IMR-90 (cell line): ENCODE measurements at regions not wholly inside any gene's neighbourhood (a gene's known extent, or its start where the extent isn't known, plus 50 kb on each side); places are given as distances from the start of the nearest gene placed in this dataset.

Experiments used
- ATAC-seq: fragments of 200-7000 bp; cut with Tn5 transposase; 2 replicates; pipeline ENCODE4 v1.9.1; 2020; ENCODE audit warnings: low read depth, mild to moderate bottlenecking, moderate library complexity
- BruUV-seq: library from RNA; stranded (reverse); fragments of 400-500 nt; replicated peaks from 2 replicates; lab custom pipeline; 2021; lab: Mats Ljungman, UMichigan
- CTCF ChIA-PET: fragments of 300-600 bp; formaldehyde crosslinking; extraction: SDS; loops from one replicate; lab custom pipeline; 2021; ENCODE audit warnings: antibody characterized with exemption; lab: Yijun Ruan, JAX
- POLR2A ChIA-PET: fragments of 300-600 bp; sonication (Branson Sonifier 250); formaldehyde crosslinking; loops from one replicate; lab custom pipeline; 2022; ENCODE audit warnings: antibody characterized with exemption; ENCODE audit not compliant: unreplicated experiment; lab: Charles Lee
- DNase-seq: peaks from one replicate; pipeline ENCODE4 v3.0.0; 2013
- H2AFZ ChIP-seq: replicated peaks from 2 replicates; pipeline ENCODE3; 2013; ENCODE audit warnings: low read length, mild to moderate bottlenecking; ENCODE audit not compliant: poor library complexity
- H2AK5ac ChIP-seq: 2 replicates; pipeline ENCODE4 v1.6.1; 2013; ENCODE audit warnings: low read depth, low read length, inconsistent platforms
- H2AK9ac ChIP-seq: replicated peaks from 2 replicates; pipeline ENCODE3; 2013; ENCODE audit warnings: mild to moderate bottlenecking, low read depth, low read length, moderate library complexity; ENCODE audit not compliant: poor library complexity
- H2BK120ac ChIP-seq: 2 replicates; pipeline ENCODE4 v1.6.1; 2013; ENCODE audit warnings: low read depth, low read length, inconsistent platforms
- H2BK15ac ChIP-seq: 3 replicates; pipeline ENCODE4 v1.6.1; 2013; ENCODE audit warnings: low read depth, low read length, inconsistent platforms
- H2BK20ac ChIP-seq: 2 replicates; pipeline ENCODE4 v1.6.1; 2013; ENCODE audit warnings: low read depth, mild to moderate bottlenecking, inconsistent platforms, low read length, moderate library complexity
- H2BK5ac ChIP-seq: 2 replicates; pipeline ENCODE4 v1.6.1; 2013; ENCODE audit warnings: mild to moderate bottlenecking, low read depth, low read length, inconsistent platforms; ENCODE audit not compliant: poor library complexity, severe bottlenecking
- H3K14ac ChIP-seq: replicated peaks from 2 replicates; pipeline ENCODE4 v1.6.1; 2013; ENCODE audit warnings: low read depth, low read length, inconsistent platforms
- H3K18ac ChIP-seq: 2 replicates; pipeline ENCODE4 v1.6.1; 2013; ENCODE audit warnings: low read depth, low read length, control low read depth
- H3K23ac ChIP-seq: 2 replicates; pipeline ENCODE4 v1.6.1; 2013; ENCODE audit warnings: low read depth, low read length, inconsistent platforms
- H3K27ac ChIP-seq: 2 replicates; pipeline ENCODE4 v1.5.1; 2013; ENCODE audit warnings: mild to moderate bottlenecking, control low read depth, low read length; ENCODE audit not compliant: insufficient read depth
- H3K27me3 ChIP-seq: 2 replicates; pipeline ENCODE4 v1.6.1; 2013; ENCODE audit warnings: low read length; ENCODE audit not compliant: control insufficient read depth, insufficient read depth
- H3K36me3 ChIP-seq: 2 replicates; pipeline ENCODE4 v1.6.1; 2013; ENCODE audit warnings: low read length, mixed read lengths; ENCODE audit not compliant: control insufficient read depth, insufficient read depth
- H3K4ac ChIP-seq: 2 replicates; pipeline ENCODE4 v1.6.1; 2013; ENCODE audit warnings: low read depth, low read length, inconsistent platforms
- H3K4me1 ChIP-seq: 2 replicates; pipeline ENCODE4 v1.6.1; 2013; ENCODE audit warnings: low read length, mixed read lengths; ENCODE audit not compliant: control insufficient read depth, insufficient read depth
- H3K4me2 ChIP-seq: 2 replicates; pipeline ENCODE4 v1.6.1; 2013; ENCODE audit warnings: low read depth, mild to moderate bottlenecking, control low read depth, low read length, moderate library complexity
- H3K4me3 ChIP-seq: 2 replicates; pipeline ENCODE4 v1.5.1; 2013; ENCODE audit warnings: low read depth, mild to moderate bottlenecking, control low read depth, low read length, moderate library complexity; ENCODE audit not compliant: insufficient read depth
- H3K56ac ChIP-seq: 2 replicates; pipeline ENCODE4 v1.6.1; 2013; ENCODE audit warnings: low read length, inconsistent platforms; ENCODE audit not compliant: insufficient read depth; ENCODE audit errors: extremely low read depth
- H3K79me1 ChIP-seq, 2 experiments: 2 replicates each; pipeline ENCODE4 v1.6.1; 2013; ENCODE audit warnings: low read length in 2 of 2, inconsistent platforms in 1 of 2, low read depth in 1 of 2
- H3K9ac ChIP-seq: 2 replicates; pipeline ENCODE4 v1.6.1; 2013; ENCODE audit warnings: low read depth, low read length, control low read depth
- H3K9me1 ChIP-seq: 2 replicates; pipeline ENCODE4 v1.6.1; 2013; ENCODE audit warnings: low read length, inconsistent platforms; ENCODE audit not compliant: insufficient read depth
- H3K9me3 ChIP-seq: 2 replicates; pipeline ENCODE4 v1.6.1; 2013; ENCODE audit warnings: low read length; ENCODE audit not compliant: control insufficient read depth, insufficient read depth
- H4K20me1 ChIP-seq: 2 replicates; pipeline ENCODE4 v1.6.1; 2013; ENCODE audit warnings: low read length, inconsistent platforms; ENCODE audit not compliant: insufficient read depth
- H4K5ac ChIP-seq: 2 replicates; pipeline ENCODE4 v1.6.1; 2013; ENCODE audit warnings: mild to moderate bottlenecking, low read depth, low read length, control low read depth
- H4K8ac ChIP-seq, 2 experiments: 2 replicates each; pipeline ENCODE4 v1.6.1; 2013; ENCODE audit warnings: low read depth in 2 of 2, low read length in 2 of 2, control low read depth in 1 of 2, inconsistent platforms in 1 of 2
- H4K91ac ChIP-seq: 2 replicates; pipeline ENCODE4 v1.6.1; 2013; ENCODE audit warnings: low read depth, low read length, inconsistent platforms; ENCODE audit not compliant: insufficient read depth
- CEBPB ChIP-seq: IDR thresholded peaks from 2 replicates; pipeline ENCODE4 v1.6.1; 2012; ENCODE audit warnings: low read depth, low read length, improper control_type of control experiment
- CHD1 ChIP-seq: IDR thresholded peaks from 2 replicates; pipeline ENCODE4 v1.6.1; 2012; ENCODE audit warnings: low read depth, low read length, improper control_type of control experiment
- FOS ChIP-seq: fragments of 150-350 bp; IDR thresholded peaks from 2 replicates; pipeline ENCODE4 v1.6.1; 2016; ENCODE audit warnings: low read depth, low read length
- MAZ ChIP-seq: IDR thresholded peaks from 2 replicates; pipeline ENCODE4 v1.6.1; 2012; ENCODE audit warnings: low read depth, mild to moderate bottlenecking, low read length, improper control_type of control experiment, moderate library complexity, borderline replicate concordance
- NFE2L2 ChIP-seq: fragments of 150-350 bp; IDR thresholded peaks from 2 replicates; pipeline ENCODE4 v1.6.1; 2016; ENCODE audit warnings: low read depth, mild to moderate bottlenecking, low read length
- POLR2A ChIP-seq: IDR thresholded peaks from 2 replicates; pipeline ENCODE4 v1.6.1; 2012; ENCODE audit warnings: mild to moderate bottlenecking, low read depth, low read length
- RAD21 ChIP-seq: IDR thresholded peaks from 2 replicates; pipeline ENCODE4 v1.6.1; 2012; ENCODE audit warnings: low read length, improper control_type of control experiment
- RFX5 ChIP-seq: IDR thresholded peaks from 2 replicates; pipeline ENCODE4 v1.8.0; 2012; ENCODE audit warnings: low read depth, mild to moderate bottlenecking, low read length, moderate library complexity
- SMC3 ChIP-seq: fragments of 150-350 bp; IDR thresholded peaks from 2 replicates; pipeline ENCODE4 v1.6.1; 2016; ENCODE audit warnings: low read depth, mild to moderate bottlenecking, antibody characterized with exemption, low read length, moderate library complexity
- WGBS, 2 experiments: methylation state at CpG; one replicate each; pipeline versions ENCODE4 v1.1.5 to v1.1.7; 2013; ENCODE audit warnings: missing lambda C conversion rate in 2 of 2; ENCODE audit not compliant: insufficient read length in 1 of 2; ENCODE audit errors: extremely low coverage in 2 of 2; 5-methylcytosine and 5-hydroxymethylcytosine counted together
- dilution Hi-C: fragments of 300-500 bp; cut with HindIII; formaldehyde crosslinking; loops from one replicate; pipeline ENCODE4 v1.14.3; 2018; ENCODE audit warnings: low sequenced_read_pairs; ENCODE audit not compliant: unreplicated experiment
- in situ Hi-C: fragments of 300-500 bp; cut with MboI; formaldehyde crosslinking; loops from 3 replicates; pipeline ENCODE4 v1.14.3; 2019; ENCODE audit warnings: low sequenced_read_pairs, inconsistent platforms, mixed read lengths
- intact Hi-C: fragments of 100-400 bp; cut with micrococcal nuclease; formaldehyde crosslinking; loops from 2 replicates; pipeline ENCODE4 v1.10.0; 2022
- TF ChIP-seq, protein P1 (sequence below): fragments of 150-350 bp; IDR thresholded peaks from 2 replicates; pipeline ENCODE4 v1.6.1; 2016; ENCODE audit warnings: low read depth, mild to moderate bottlenecking, low read length, moderate library complexity, borderline replicate concordance

GRCh38 chr18:5673616-5674015, 129.8 kb upstream of the EPB41L3 start:
- no peaks in the 10 kb centered on the region for H3K36me3 ChIP-seq
- no peak for TF ChIP-seq RFX5
- no peak for TF ChIP-seq RAD21
- no peak for TF ChIP-seq POLR2A
- no peak for TF ChIP-seq SMC3
- TF ChIP-seq FOS, result no peak
- TF ChIP-seq MAZ, result no peak
- TF ChIP-seq NFE2L2, result no peak
- TF ChIP-seq CHD1, result no peak
- TF ChIP-seq, protein P1, sequence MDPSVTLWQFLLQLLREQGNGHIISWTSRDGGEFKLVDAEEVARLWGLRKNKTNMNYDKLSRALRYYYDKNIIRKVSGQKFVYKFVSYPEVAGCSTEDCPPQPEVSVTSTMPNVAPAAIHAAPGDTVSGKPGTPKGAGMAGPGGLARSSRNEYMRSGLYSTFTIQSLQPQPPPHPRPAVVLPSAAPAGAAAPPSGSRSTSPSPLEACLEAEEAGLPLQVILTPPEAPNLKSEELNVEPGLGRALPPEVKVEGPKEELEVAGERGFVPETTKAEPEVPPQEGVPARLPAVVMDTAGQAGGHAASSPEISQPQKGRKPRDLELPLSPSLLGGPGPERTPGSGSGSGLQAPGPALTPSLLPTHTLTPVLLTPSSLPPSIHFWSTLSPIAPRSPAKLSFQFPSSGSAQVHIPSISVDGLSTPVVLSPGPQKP, result no peak
- TF ChIP-seq CEBPB, result no peak
- WGBS, 2 experiments, result 0% methylated on average over 1 of the region's 2 CpGs; no CpG with 5 or more reads in 1 of the 2 experiments
- H3K4me1 ChIP-seq, result no peaks in the 10 kb centered on the region
- H3K9me3 ChIP-seq, result no peaks in the 10 kb centered on the region
- dilution Hi-C loops (no loop called here), intact Hi-C loops (no loop called here), in situ Hi-C loops (no loop called here)
- no peak overlapping the region for H2AK9ac ChIP-seq
- no peak for ATAC-seq
- no peak overlapping the region for H4K5ac ChIP-seq
- H2BK15ac ChIP-seq, result no peak overlapping the region
- H2AK5ac ChIP-seq, result no peak overlapping the region
- no peak overlapping the region for H2BK120ac ChIP-seq
- ChIA-PET POLR2A (no interaction called here), CTCF (no interaction called here)
- no peak overlapping the region for H3K56ac ChIP-seq
- H3K27ac ChIP-seq, result no peak overlapping the region
- no peak overlapping the region for H4K91ac ChIP-seq
- no peak overlapping the region for H3K14ac ChIP-seq
- H2BK5ac ChIP-seq, result no peak overlapping the region
- H2BK20ac ChIP-seq, result no peak overlapping the region
- H2AFZ ChIP-seq, result no peak overlapping the region
- no peak overlapping the region for H4K8ac ChIP-seq
- no peaks in the 10 kb centered on the region for H3K79me1 ChIP-seq
- H3K9me1 ChIP-seq, result no peaks in the 10 kb centered on the region
- BruUV-seq, result no TSS peak
- no peaks in the 10 kb centered on the region for H4K20me1 ChIP-seq
- no peak for DNase-seq
- H3K4me3 ChIP-seq, result no peak overlapping the region
- no peak overlapping the region for H3K4me2 ChIP-seq
- H3K18ac ChIP-seq, result no peak overlapping the region
- no peak overlapping the region for H3K23ac ChIP-seq
- H3K4ac ChIP-seq, result no peak overlapping the region
- no peaks in the 10 kb centered on the region for H3K27me3 ChIP-seq
- no peak overlapping the region for H3K9ac ChIP-seq
